K562 (cell line): ENCODE measurements at regions not wholly inside any gene's neighbourhood (a gene's known extent, or its start where the extent isn't known, plus 50 kb on each side); places are given as distances from the start of the nearest gene placed in this dataset.

Experiments
- ATAC-seq: fragments of 200-7000 bp; cut with Tn5 transposase; 3 replicates; pipeline ENCODE4 v1.9.1; 2020; ENCODE audit warnings: moderate library complexity
- BruUV-seq: library from RNA; stranded (reverse); fragments of 400-500 nt; replicated peaks from 2 replicates; lab custom pipeline; 2021; lab: Mats Ljungman, UMichigan
- CTCF ChIA-PET: fragments of 300-600 bp; formaldehyde crosslinking; extraction: SDS; loops from one replicate; lab custom pipeline; 2021; ENCODE audit warnings: low intra/inter-chr PET ratio; lab: Yijun Ruan, JAX
- POLR2A ChIA-PET: fragments of 300-600, 350-650 bp; sonication (Branson Sonifier 250); formaldehyde crosslinking; extraction: SDS; loops from one replicate; lab custom pipeline; 2021; ENCODE audit warnings: antibody characterized with exemption, inconsistent platforms; lab: Yijun Ruan, JAX
- DNase-seq, 4 experiments: peaks; one replicate each; pipeline versions ENCODE4 v3.0.0 to v3.0.0-alpha.2; 2011 to 2018; ENCODE audit warnings: low spot score in 3 of 4, mixed read lengths in 3 of 4; ENCODE audit errors: extremely low read depth in 1 of 4
- FAIRE-seq: peaks from 2 replicates; lab custom pipeline; 2011; peaks lifted over from hg19 to GRCh38; lab: Jason Lieb, UNC
- H2AFZ ChIP-seq: 2 replicates; pipeline ENCODE4 v1.6.0; 2011; ENCODE audit warnings: low read depth, low read length, control low read depth, inconsistent platforms
- H3K27ac ChIP-seq: fragments of 200-600 bp; 3 replicates; pipeline ENCODE4 v1.8.0; 2011; ENCODE audit warnings: low read depth, mild to moderate bottlenecking, control low read depth, inconsistent platforms, low read length, moderate library complexity, mixed read lengths; ENCODE audit errors: extremely low read depth
- H3K27me3 ChIP-seq, 2 experiments: fragments of 300-600 bp in 1 of 2; 2 replicates in 1 of 2; 3 replicates in 1 of 2; pipeline versions ENCODE4 v1.6.0 to v1.8.0; 2011; ENCODE audit warnings: inconsistent platforms in 2 of 2, low read length in 2 of 2, mild to moderate bottlenecking in 1 of 2, mixed read lengths in 1 of 2, moderate library complexity in 1 of 2; ENCODE audit not compliant: control insufficient read depth in 2 of 2, insufficient read depth in 2 of 2
- H3K36me3 ChIP-seq: fragments of 300-600 bp; 3 replicates; pipeline ENCODE4 v1.8.0; 2011; ENCODE audit warnings: mild to moderate bottlenecking, low read length, inconsistent platforms; ENCODE audit not compliant: control insufficient read depth, insufficient read depth
- H3K4me1 ChIP-seq, 2 experiments: fragments of 200-600 bp in 1 of 2; replicated peaks in 1 of 2; 2 replicates in 1 of 2; 3 replicates in 1 of 2; pipeline versions ENCODE4 v1.5.1 to v1.8.0; 2011; ENCODE audit warnings: inconsistent platforms in 2 of 2, low read length in 2 of 2, mild to moderate bottlenecking in 1 of 2, mixed read lengths in 1 of 2, moderate library complexity in 1 of 2; ENCODE audit not compliant: control insufficient read depth in 2 of 2, insufficient read depth in 2 of 2
- H3K4me2 ChIP-seq: 2 replicates; pipeline ENCODE4 v1.6.1; 2011; ENCODE audit warnings: low read length, control low read depth, inconsistent platforms, mixed read lengths; ENCODE audit not compliant: insufficient read depth
- H3K4me3 ChIP-seq: fragments of 200-600 bp; sonication (generic), shearing (Covaris generic); 2 replicates; pipeline ENCODE4 v1.5.1; 2016; ENCODE audit warnings: control low read depth, inconsistent platforms
- H3K79me2 ChIP-seq: fragments of 200-600 bp; 3 replicates; pipeline ENCODE4 v1.8.0; 2011; ENCODE audit warnings: low read length, inconsistent platforms; ENCODE audit not compliant: control insufficient read depth, insufficient read depth
- H3K9ac ChIP-seq, 2 experiments: 2 replicates each; pipeline versions ENCODE4 v1.6.0 to v1.6.1; 2011; ENCODE audit warnings: low read depth in 2 of 2, low read length in 2 of 2, control low read depth in 1 of 2, inconsistent platforms in 1 of 2, mild to moderate bottlenecking in 1 of 2, mixed read lengths in 1 of 2; ENCODE audit not compliant: insufficient read depth in 1 of 2
- H3K9me1 ChIP-seq: one replicate; pipeline ENCODE4 v1.6.0; 2011; ENCODE audit warnings: inconsistent platforms, mild to moderate bottlenecking, low read length, moderate library complexity; ENCODE audit not compliant: control insufficient read depth, insufficient read depth
- H3K9me3 ChIP-seq: replicated peaks from 2 replicates; pipeline ENCODE4 v1.5.1; 2011; ENCODE audit warnings: low read depth, low read length, inconsistent platforms; ENCODE audit not compliant: control insufficient read depth, insufficient read depth
- H4K20me1 ChIP-seq: replicated peaks from 2 replicates; pipeline ENCODE4 v1.6.1; 2011; ENCODE audit warnings: low read length, inconsistent platforms, mixed read lengths; ENCODE audit not compliant: control insufficient read depth, insufficient read depth
- CEBPB ChIP-seq: fragments of 450-650 bp; IDR thresholded peaks from 2 replicates; pipeline ENCODE4 v1.6.1; 2016; ENCODE audit warnings: missing genetic modification characterization, missing compliant biosample characterization
- CEBPG ChIP-seq, 3 experiments: fragments of 200-800 bp in 1 of 3; sonication (Bioruptor generic) in 1 of 3; sonication (generic) in 1 of 3; formaldehyde crosslinking in 1 of 3; IDR thresholded peaks in 2 of 3; conservative IDR thresholded peaks in 1 of 3; 2 replicates each; pipeline versions ENCODE4 v1.6.1 to v1.8.0; 2016 to 2022; ENCODE audit warnings: missing compliant biosample characterization in 2 of 3, missing genetic modification characterization in 2 of 3, mild to moderate bottlenecking in 1 of 3, missing genetic modification reagents in 1 of 3
- CREBBP ChIP-seq: IDR thresholded peaks from one replicate; pipeline ENCODE4 v1.6.1; 2012; ENCODE audit warnings: low read depth, mild to moderate bottlenecking, control low read depth, inconsistent platforms, low read length
- ETS2 ChIP-seq: IDR thresholded peaks from 2 replicates; pipeline ENCODE4 v1.6.1; 2016; ENCODE audit warnings: borderline replicate concordance, missing genetic modification characterization, mild to moderate bottlenecking, moderate library complexity, missing compliant biosample characterization; ENCODE audit not compliant: poor library complexity, severe bottlenecking
- IRF2 ChIP-seq: sonication (generic); formaldehyde crosslinking; IDR thresholded peaks from 2 replicates; pipeline ENCODE4 v1.8.1; 2022; ENCODE audit warnings: mild to moderate bottlenecking, missing genetic modification reagents
- MAFK ChIP-seq: IDR thresholded peaks from 2 replicates; pipeline ENCODE4 v1.6.1; 2011; ENCODE audit warnings: low read length, improper control_type of control experiment
- NELFE ChIP-seq: IDR thresholded peaks from 2 replicates; pipeline ENCODE4 v1.6.1; 2011; ENCODE audit warnings: mild to moderate bottlenecking; ENCODE audit not compliant: insufficient read depth, insufficient read length
- NR3C1 ChIP-seq: sonication (generic); formaldehyde crosslinking; IDR thresholded peaks from 2 replicates; pipeline ENCODE4 v1.8.1; 2022; ENCODE audit warnings: missing genetic modification reagents
- PPARD ChIP-seq: fragments of 250-450 bp; sonication (Bioruptor Pico); IDR thresholded peaks from 2 replicates; pipeline ENCODE4 v1.8.0; 2022; ENCODE audit warnings: inconsistent platforms, mild to moderate bottlenecking, moderate library complexity
- PURB ChIP-seq: sonication (generic); formaldehyde crosslinking; IDR thresholded peaks from 2 replicates; pipeline ENCODE4 v1.9.0; 2021; ENCODE audit warnings: low read depth, mild to moderate bottlenecking, missing genetic modification reagents
- RBM34 ChIP-seq: fragments of 200-400 bp; formaldehyde crosslinking; IDR thresholded peaks from 2 replicates; pipeline ENCODE4 v1.6.1; 2018; ENCODE audit warnings: low read length, borderline replicate concordance; ENCODE audit not compliant: insufficient read depth
- RNF219 ChIP-seq: fragments of 250-450 bp; sonication (Bioruptor Pico); IDR thresholded peaks from 2 replicates; pipeline ENCODE4 v1.5.0; 2022; ENCODE audit warnings: mild to moderate bottlenecking
- TAF1 ChIP-seq: IDR thresholded peaks from 2 replicates; pipeline ENCODE4 v1.6.1; 2011; ENCODE audit warnings: mild to moderate bottlenecking, low read length, moderate library complexity; ENCODE audit not compliant: insufficient read depth, control insufficient read depth, severe bottlenecking; ENCODE audit errors: extremely low read depth
- TEAD1 ChIP-seq, 2 experiments: fragments of 450-650 bp in 1 of 2; sonication (generic) in 1 of 2; formaldehyde crosslinking; IDR thresholded peaks; 2 replicates each; pipeline versions ENCODE4 v1.4.0 to v1.8.0; 2020 to 2022; ENCODE audit warnings: mild to moderate bottlenecking in 2 of 2, missing genetic modification reagents in 1 of 2
- ZNF121 ChIP-seq: sonication (generic); formaldehyde crosslinking; conservative IDR thresholded peaks from 2 replicates; pipeline ENCODE4 v1.8.0; 2022; ENCODE audit warnings: missing genetic modification reagents
- ZNF398 ChIP-seq: fragments of 250-450 bp; sonication (Bioruptor Pico); IDR thresholded peaks from 2 replicates; pipeline ENCODE4 v1.8.0; 2021; ENCODE audit warnings: moderate library complexity, mild to moderate bottlenecking, inconsistent platforms
- ZNF696 ChIP-seq: fragments of 250-450 bp; sonication (Bioruptor Pico); conservative IDR thresholded peaks from 2 replicates; pipeline ENCODE4 v1.4.0; 2020; ENCODE audit warnings: mild to moderate bottlenecking, moderate library complexity
- ZNF764 ChIP-seq: fragments of 250-450 bp; sonication (Bioruptor Pico); IDR thresholded peaks from 2 replicates; pipeline ENCODE4 v1.4.0; 2020; ENCODE audit warnings: low read depth, mild to moderate bottlenecking, moderate library complexity
- WGBS: fragments of 100-300 bp; shearing (Covaris generic); methylation state at CpG from one replicate; pipeline ENCODE4 v1.1.6; 2016; ENCODE audit warnings: low coverage, mixed read lengths; ENCODE audit not compliant: insufficient coverage; ENCODE audit errors: missing lambda C conversion rate; 5-methylcytosine and 5-hydroxymethylcytosine counted together
- in situ Hi-C: fragments of 300-500 bp; cut with MboI; formaldehyde crosslinking; loops from 4 replicates; pipeline ENCODE4 v1.15.0; 2018; ENCODE audit warnings: inconsistent platforms, mixed read lengths
- intact Hi-C: fragments of 100-400 bp; cut with micrococcal nuclease; formaldehyde crosslinking; loops from 2 replicates; pipeline ENCODE4 v1.14.2; 2022

GRCh38 chr3:105982207-105982606 is 113.4 kb upstream of the CBLB start:
- CTCF ChIA-PET = no interaction called here
- H2AFZ ChIP-seq = no peak overlapping the region
- H3K4me2 ChIP-seq = no peak overlapping the region
- H3K9me3 ChIP-seq = no peaks in the 10 kb centered on the region
- no peak overlapping the region for H3K4me3 ChIP-seq
- no peak for TF ChIP-seq RNF219
- TF ChIP-seq CEBPB (tag) = peak; percentile 63
- no peak for TF ChIP-seq NR3C1 (CRISPR knock-in tag)
- TF ChIP-seq MAFK = no peak
- TF ChIP-seq IRF2 = no peak
- no peak for TF ChIP-seq TAF1
- no peak for TF ChIP-seq NELFE
- TF ChIP-seq CEBPG (CRISPR knock-in tag; IDR thresholded peaks at IDR 0.05) = no peak
- TF ChIP-seq CEBPG (tag; conservative IDR thresholded peaks at IDR 0.05 in 1 of 2, IDR thresholded peaks at IDR 0.05 in 1 of 2) = peak; percentile 16 to 62; a peak in 1 of 4 replicates
- no peak for TF ChIP-seq ZNF398 (CRISPR knock-in tag)
- TF ChIP-seq TEAD1 (CRISPR knock-in tag; IDR thresholded peaks at IDR 0.05) = no peak
- TF ChIP-seq PPARD (CRISPR knock-in tag) = no peak
- no peak for TF ChIP-seq ZNF764 (CRISPR knock-in tag)
- no peak for TF ChIP-seq ZNF696 (CRISPR knock-in tag)
- no peak for TF ChIP-seq ETS2 (tag)
- TF ChIP-seq RBM34 = no peak
- no peak for TF ChIP-seq PURB (CRISPR knock-in tag)
- no peak for TF ChIP-seq CREBBP
- no peak for TF ChIP-seq ZNF121 (CRISPR knock-in tag)
- TF ChIP-seq, all 486 proteins: peak for 2
- Histone ChIP-seq H3K36me3 (no peaks in the 10 kb centered on the region), H3K9ac (no peak overlapping the region), H3K9me1 (no peaks in the 10 kb centered on the region), H3K4me1 (no peaks in the 10 kb centered on the region), H4K20me1 (no peaks in the 10 kb centered on the region), H3K79me2 (no peaks in the 10 kb centered on the region), H3K27me3 (no peaks in the 10 kb centered on the region), H3K27ac (no peak overlapping the region)
- intact Hi-C loops = no loop called here
- no peak for FAIRE-seq
- 56% methylated on average over 1 of the region's 1 CpG for WGBS
- no peak for ATAC-seq
- no TSS peak for BruUV-seq
- in situ Hi-C loops = no loop called here
- no peak for DNase-seq
- POLR2A ChIA-PET = no interaction called here
